ENCODE measurements at regions not wholly inside any gene's neighbourhood (a gene's known extent, or its start where the extent isn't known, plus 50 kb on each side); places are given as distances from the start of the nearest gene placed in this dataset.

DNA sequence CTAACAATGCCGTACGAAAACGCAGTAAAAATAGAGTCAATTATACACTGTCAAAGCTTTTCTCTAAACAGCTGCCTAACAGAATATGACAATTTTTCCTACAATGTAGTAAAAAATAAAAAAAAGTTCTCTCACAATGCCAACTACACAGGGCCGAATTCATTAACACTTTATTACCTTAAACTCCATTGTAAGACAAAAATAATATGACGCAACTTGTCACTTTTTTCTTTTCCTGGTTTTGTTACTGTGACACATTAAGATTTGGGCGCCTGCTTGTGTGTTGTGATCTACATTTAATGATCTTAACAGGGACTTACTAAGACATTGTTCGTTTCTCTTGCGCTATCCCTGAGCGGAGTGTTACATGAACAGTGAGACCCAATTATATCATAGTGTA, 204.1 kb downstream of the INSC start:
- WGBS (ENCODE audit: extremely low coverage, insufficient read length, low lambda C conversion rate) = no CpG with 5 or more reads among the region's 9 CpGs
- H3K79me1 ChIP-seq (ENCODE audit: insufficient read depth, low read depth, low read length, poor library complexity, severe bottlenecking) = no peaks in the 10 kb centered on the region
- peaks cover 0 to 4% of the 10 kb centered on the region in 2 experiments; a peak in 2 of 5 replicates for H3K9me3 Mint-ChIP-seq

More for the DNA sequence above, 204.1 kb downstream of the INSC start:
- Mint-ChIP-seq H3K36me3 (ENCODE audit: insufficient read depth in 1 of 3, low read depth in 3 of 3) (no peaks in the 10 kb centered on the region), H3K27ac (no peak overlapping the region), H3K27me3 (ENCODE audit: low read depth) (peaks cover 2% of the 10 kb centered on the region; the same call in 1 of the 2 replicates), H3K4me1 (no peaks in the 10 kb centered on the region), H3K4me3 (no peak overlapping the region)
- no peak overlapping the region for H3K4me2 ChIP-seq (ENCODE audit: insufficient read depth, insufficient read length, low read length)
- no peaks in the 10 kb centered on the region for H3K23me2 ChIP-seq (ENCODE audit: insufficient read length, low read depth, low read length, poor library complexity, severe bottlenecking)
- H4K20me1 ChIP-seq (ENCODE audit: control insufficient read depth, insufficient read depth, insufficient read length) = no peaks in the 10 kb centered on the region
- no peaks in the 10 kb centered on the region for H3K9me3 ChIP-seq (ENCODE audit: control insufficient read depth, low read depth, low read length)
- H3K79me2 ChIP-seq (ENCODE audit: insufficient read depth, low read length) = no peaks in the 10 kb centered on the region
- no peak for DNase-seq
- H3K4ac ChIP-seq (ENCODE audit: low read depth, low read length) = no peak overlapping the region
- H2BK15ac ChIP-seq (ENCODE audit: low read depth, low read length) = no peak overlapping the region
- no peak overlapping the region for H3K56ac ChIP-seq (ENCODE audit: insufficient read length, low read depth, low read length)
- H3K14ac ChIP-seq (ENCODE audit: insufficient read depth, low read length) = no peak overlapping the region
- H3K9ac ChIP-seq (ENCODE audit: extremely low read depth, insufficient read length, low read length) = no peak overlapping the region
- H4K8ac ChIP-seq (replicated peaks; ENCODE audit: insufficient read length, low read depth, low read length) = no peak overlapping the region
- H3K27me3 ChIP-seq (ENCODE audit: insufficient read depth, low read length) = no peaks in the 10 kb centered on the region
- no peak overlapping the region for H3K23ac ChIP-seq (ENCODE audit: insufficient read length, low read depth, low read length)
- H2AK5ac ChIP-seq (ENCODE audit: insufficient read length, low read length) = no peak overlapping the region
- TF ChIP-seq, protein P1, sequence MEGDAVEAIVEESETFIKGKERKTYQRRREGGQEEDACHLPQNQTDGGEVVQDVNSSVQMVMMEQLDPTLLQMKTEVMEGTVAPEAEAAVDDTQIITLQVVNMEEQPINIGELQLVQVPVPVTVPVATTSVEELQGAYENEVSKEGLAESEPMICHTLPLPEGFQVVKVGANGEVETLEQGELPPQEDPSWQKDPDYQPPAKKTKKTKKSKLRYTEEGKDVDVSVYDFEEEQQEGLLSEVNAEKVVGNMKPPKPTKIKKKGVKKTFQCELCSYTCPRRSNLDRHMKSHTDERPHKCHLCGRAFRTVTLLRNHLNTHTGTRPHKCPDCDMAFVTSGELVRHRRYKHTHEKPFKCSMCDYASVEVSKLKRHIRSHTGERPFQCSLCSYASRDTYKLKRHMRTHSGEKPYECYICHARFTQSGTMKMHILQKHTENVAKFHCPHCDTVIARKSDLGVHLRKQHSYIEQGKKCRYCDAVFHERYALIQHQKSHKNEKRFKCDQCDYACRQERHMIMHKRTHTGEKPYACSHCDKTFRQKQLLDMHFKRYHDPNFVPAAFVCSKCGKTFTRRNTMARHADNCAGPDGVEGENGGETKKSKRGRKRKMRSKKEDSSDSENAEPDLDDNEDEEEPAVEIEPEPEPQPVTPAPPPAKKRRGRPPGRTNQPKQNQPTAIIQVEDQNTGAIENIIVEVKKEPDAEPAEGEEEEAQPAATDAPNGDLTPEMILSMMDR (conservative IDR thresholded peaks at IDR 0.05) = no peak
- H2BK120ac ChIP-seq (ENCODE audit: low read depth, low read length, poor library complexity, severe bottlenecking) = no peak overlapping the region
- H2BK20ac ChIP-seq (ENCODE audit: low read depth, low read length, poor library complexity, severe bottlenecking) = no peak overlapping the region
- H2BK12ac ChIP-seq (ENCODE audit: insufficient read length, low read depth, low read length) = no peak overlapping the region
- no peak overlapping the region for H2BK5ac ChIP-seq (ENCODE audit: insufficient read length, low read length)
- H2AFZ ChIP-seq (ENCODE audit: low read length) = no peak overlapping the region
- H3K27ac ChIP-seq (ENCODE audit: insufficient read length, low read depth, low read length) = no peak overlapping the region
- H3K4me1 ChIP-seq (ENCODE audit: insufficient read depth, low read length) = no peaks in the 10 kb centered on the region
- no peak overlapping the region for H4K5ac ChIP-seq (ENCODE audit: insufficient read length, low read depth, low read length)
- no peak overlapping the region for H3T11ph ChIP-seq (ENCODE audit: low read length)
- H4K91ac ChIP-seq (ENCODE audit: insufficient read length, low read depth, low read length) = no peak overlapping the region
- H3K18ac ChIP-seq (ENCODE audit: insufficient read length, low read depth, low read length) = no peak overlapping the region

Data from H9 (cell line).